ENCODE measurements at regions not wholly inside any gene's neighbourhood (a gene's known extent, or its start where the extent isn't known, plus 50 kb on each side); places are given as distances from the start of the nearest gene placed in this dataset.

DNA sequence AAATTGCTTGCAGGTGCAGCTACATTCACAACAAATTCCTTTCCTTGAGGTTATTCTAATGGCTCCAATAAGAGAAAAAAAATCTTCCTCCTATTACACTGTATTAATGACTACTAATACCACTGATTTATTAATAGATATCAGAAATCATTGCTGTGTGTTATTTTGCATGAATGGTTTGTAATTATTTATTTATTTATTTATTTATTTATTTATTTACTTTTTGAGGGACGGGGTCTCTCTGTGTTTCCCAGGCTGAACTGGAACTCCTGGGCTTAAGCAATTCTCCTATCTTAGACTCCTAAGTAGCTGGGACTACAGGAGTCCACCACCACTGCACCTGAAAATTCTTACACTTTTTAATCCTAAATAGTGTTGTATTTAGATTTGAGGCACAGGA is 390.4 kb downstream of the SI start:
- DNase-seq (no peak), ATAC-seq (ENCODE audit: low read depth in 2 of 2) (no peak)
- Histone ChIP-seq H3K27ac (ENCODE audit: insufficient read depth, low read length, poor library complexity, severe bottlenecking) (no peak overlapping the region), H3K36me3 (ENCODE audit: control insufficient read depth, insufficient read depth, low read length) (no peaks in the 10 kb centered on the region), H3K4me3 (ENCODE audit: low read depth, low read length) (no peak overlapping the region), H3K27me3 (ENCODE audit: control insufficient read depth, insufficient read depth, low read length) (no peaks in the 10 kb centered on the region), H3K9me3 (ENCODE audit: control insufficient read depth in 2 of 2, low read length in 2 of 2) (peaks cover 0 to 2% of the 10 kb centered on the region in 2 experiments), H3K4me1 (ENCODE audit: control insufficient read depth, insufficient read depth, low read length, poor library complexity, severe bottlenecking) (no peaks in the 10 kb centered on the region)
- no peak overlapping the region for H3K4me3 Mint-ChIP-seq
- H3K27me3 Mint-ChIP-seq: no peaks in the 10 kb centered on the region
- no peak overlapping the region for H3K27ac Mint-ChIP-seq
- no peaks in the 10 kb centered on the region for H3K36me3 Mint-ChIP-seq
- H3K4me1 Mint-ChIP-seq: no peaks in the 10 kb centered on the region
- H3K9me3 Mint-ChIP-seq: peaks cover 0 to 6% (median 3%) of the 10 kb centered on the region in 7 donors

DNA sequence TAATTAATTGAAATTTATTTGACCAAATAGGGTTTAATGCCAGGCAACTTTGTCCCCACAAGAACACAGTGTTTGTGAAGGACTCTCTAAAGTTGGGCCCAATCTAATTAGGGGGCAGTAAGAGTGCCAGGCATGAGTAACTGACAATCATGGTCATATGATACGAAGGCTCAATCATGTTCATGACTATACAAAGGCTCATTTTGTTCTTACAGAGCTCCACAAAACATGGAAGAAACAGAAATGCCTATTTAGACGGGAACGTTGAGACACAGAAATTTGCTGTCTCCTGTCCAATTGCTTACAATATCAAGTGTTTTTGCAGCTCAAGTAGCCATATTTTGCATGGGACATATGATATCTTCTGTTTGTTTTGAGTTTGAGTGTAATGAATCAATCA is 391.1 kb downstream of the SI start:
- ATAC-seq (ENCODE audit: low read depth in 2 of 2) (no peak), DNase-seq (no peak)
- Histone ChIP-seq H3K9me3 (ENCODE audit: control insufficient read depth in 2 of 2, low read length in 2 of 2) (no peaks in the 10 kb centered on the region), H3K27ac (ENCODE audit: insufficient read depth, low read length, poor library complexity, severe bottlenecking) (no peak overlapping the region), H3K36me3 (ENCODE audit: control insufficient read depth, insufficient read depth, low read length) (no peaks in the 10 kb centered on the region), H3K4me1 (ENCODE audit: control insufficient read depth, insufficient read depth, low read length, poor library complexity, severe bottlenecking) (no peaks in the 10 kb centered on the region), H3K27me3 (ENCODE audit: control insufficient read depth, insufficient read depth, low read length) (no peaks in the 10 kb centered on the region), H3K4me3 (ENCODE audit: low read depth, low read length) (no peak overlapping the region)
- H3K36me3 Mint-ChIP-seq: no peaks in the 10 kb centered on the region
- H3K27me3 Mint-ChIP-seq: no peaks in the 10 kb centered on the region
- no peak overlapping the region for H3K27ac Mint-ChIP-seq
- peaks cover 0 to 6% (median 4%) of the 10 kb centered on the region in 7 donors for H3K9me3 Mint-ChIP-seq
- no peaks in the 10 kb centered on the region for H3K4me1 Mint-ChIP-seq
- H3K4me3 Mint-ChIP-seq: no peak overlapping the region

DNA sequence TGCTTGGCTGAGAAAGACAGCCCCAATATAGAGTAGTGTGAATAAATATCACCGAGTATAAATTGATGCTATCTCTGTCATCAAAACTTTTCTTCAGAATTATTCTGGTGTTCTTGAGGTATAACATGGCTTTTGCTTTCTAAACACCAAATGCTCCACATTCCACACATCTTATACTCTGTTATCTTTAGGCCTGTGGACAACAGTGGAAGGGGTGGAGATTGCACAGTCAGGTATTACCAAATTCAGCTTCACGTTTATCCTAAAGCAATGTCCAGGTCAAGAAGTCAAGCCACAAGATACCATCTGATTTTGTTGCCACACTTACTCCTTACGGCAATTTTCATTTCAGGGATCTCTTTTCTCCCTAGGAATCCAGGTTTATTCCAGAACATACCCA is 394.8 kb downstream of the SI start:
- no peak overlapping the region for H3K4me3 ChIP-seq (ENCODE audit: low read depth, low read length)
- Mint-ChIP-seq H3K36me3 (no peaks in the 10 kb centered on the region), H3K4me3 (no peak overlapping the region), H3K9me3 (peaks cover 4 to 10% (median 6%) of the 10 kb centered on the region in 7 donors), H3K27me3 (no peaks in the 10 kb centered on the region), H3K27ac (no peak overlapping the region), H3K4me1 (no peaks in the 10 kb centered on the region)
- H3K27ac ChIP-seq (ENCODE audit: insufficient read depth, low read length, poor library complexity, severe bottlenecking): no peak overlapping the region
- ATAC-seq (ENCODE audit: low read depth in 2 of 2): no peak
- H3K4me1 ChIP-seq (ENCODE audit: control insufficient read depth, insufficient read depth, low read length, poor library complexity, severe bottlenecking): no peaks in the 10 kb centered on the region
- no peaks in the 10 kb centered on the region for H3K36me3 ChIP-seq (ENCODE audit: control insufficient read depth, insufficient read depth, low read length)
- H3K9me3 ChIP-seq (ENCODE audit: control insufficient read depth in 2 of 2, low read length in 2 of 2): no peaks in the 10 kb centered on the region
- no peaks in the 10 kb centered on the region for H3K27me3 ChIP-seq (ENCODE audit: control insufficient read depth, insufficient read depth, low read length)
- no peak for DNase-seq

DNA sequence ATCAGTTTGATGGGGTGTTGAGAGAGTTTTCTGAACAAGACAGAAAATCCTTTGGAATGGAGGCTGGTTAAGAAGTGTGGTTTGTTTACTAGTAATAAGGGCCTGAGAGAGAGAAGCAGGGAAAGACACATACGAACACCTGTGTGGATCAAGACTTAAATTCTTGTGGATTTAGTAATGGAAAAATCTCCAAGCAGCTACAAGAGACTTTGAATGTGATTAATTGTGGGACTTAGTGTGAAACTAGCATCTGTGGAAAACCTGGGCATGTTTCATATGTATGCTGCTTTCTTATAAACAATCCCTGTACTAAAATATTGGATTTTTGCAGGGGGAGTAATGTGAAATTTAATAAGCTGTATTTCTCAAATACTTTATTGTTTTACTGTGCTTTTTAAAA is 399.1 kb downstream of the SI start:
- Mint-ChIP-seq H3K4me1 (no peaks in the 10 kb centered on the region), H3K9me3 (peaks cover 0 to 6% (median 4%) of the 10 kb centered on the region in 7 donors), H3K27me3 (no peaks in the 10 kb centered on the region), H3K4me3 (no peak overlapping the region), H3K27ac (no peak overlapping the region), H3K36me3 (no peaks in the 10 kb centered on the region)
- Histone ChIP-seq H3K27ac (ENCODE audit: insufficient read depth, low read length, poor library complexity, severe bottlenecking) (no peak overlapping the region), H3K4me1 (ENCODE audit: control insufficient read depth, insufficient read depth, low read length, poor library complexity, severe bottlenecking) (no peaks in the 10 kb centered on the region), H3K9me3 (ENCODE audit: control insufficient read depth in 2 of 2, low read length in 2 of 2) (no peaks in the 10 kb centered on the region), H3K27me3 (ENCODE audit: control insufficient read depth, insufficient read depth, low read length) (no peaks in the 10 kb centered on the region), H3K36me3 (ENCODE audit: control insufficient read depth, insufficient read depth, low read length) (no peaks in the 10 kb centered on the region), H3K4me3 (ENCODE audit: low read depth, low read length) (no peak overlapping the region)
- ATAC-seq (ENCODE audit: low read depth in 2 of 2) (no peak), DNase-seq (no peak)

DNA sequence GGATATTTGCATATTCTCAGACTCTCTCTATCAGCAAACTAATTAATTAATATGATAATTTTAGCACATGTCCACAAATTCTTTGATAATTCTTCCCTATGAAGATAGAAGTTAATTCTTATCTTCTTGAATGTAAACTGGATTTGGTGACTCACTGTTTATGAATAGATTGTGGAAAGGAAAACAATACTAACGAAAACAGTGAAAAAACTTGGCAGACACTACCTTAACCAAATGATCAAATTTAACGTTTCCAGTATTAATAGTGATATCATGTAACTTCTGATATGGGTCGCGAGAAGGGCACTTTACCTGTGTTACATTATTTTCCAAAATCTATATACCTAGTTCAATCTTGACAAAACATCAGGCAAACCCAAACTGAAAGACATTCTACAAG is 401.0 kb downstream of the SI start:
- DNase-seq (no peak), ATAC-seq (ENCODE audit: low read depth in 2 of 2) (no peak)
- Histone ChIP-seq H3K4me1 (ENCODE audit: control insufficient read depth, insufficient read depth, low read length, poor library complexity, severe bottlenecking) (no peaks in the 10 kb centered on the region), H3K9me3 (ENCODE audit: control insufficient read depth in 2 of 2, low read length in 2 of 2) (no peaks in the 10 kb centered on the region), H3K36me3 (ENCODE audit: control insufficient read depth, insufficient read depth, low read length) (no peaks in the 10 kb centered on the region), H3K27me3 (ENCODE audit: control insufficient read depth, insufficient read depth, low read length) (no peaks in the 10 kb centered on the region), H3K27ac (ENCODE audit: insufficient read depth, low read length, poor library complexity, severe bottlenecking) (no peak overlapping the region), H3K4me3 (ENCODE audit: low read depth, low read length) (no peak overlapping the region)
- Mint-ChIP-seq H3K36me3 (no peaks in the 10 kb centered on the region), H3K4me3 (no peak overlapping the region), H3K4me1 (no peaks in the 10 kb centered on the region), H3K27me3 (no peaks in the 10 kb centered on the region), H3K27ac (no peak overlapping the region), H3K9me3 (peaks cover 4 to 13% (median 8%) of the 10 kb centered on the region in 7 donors)

DNA sequence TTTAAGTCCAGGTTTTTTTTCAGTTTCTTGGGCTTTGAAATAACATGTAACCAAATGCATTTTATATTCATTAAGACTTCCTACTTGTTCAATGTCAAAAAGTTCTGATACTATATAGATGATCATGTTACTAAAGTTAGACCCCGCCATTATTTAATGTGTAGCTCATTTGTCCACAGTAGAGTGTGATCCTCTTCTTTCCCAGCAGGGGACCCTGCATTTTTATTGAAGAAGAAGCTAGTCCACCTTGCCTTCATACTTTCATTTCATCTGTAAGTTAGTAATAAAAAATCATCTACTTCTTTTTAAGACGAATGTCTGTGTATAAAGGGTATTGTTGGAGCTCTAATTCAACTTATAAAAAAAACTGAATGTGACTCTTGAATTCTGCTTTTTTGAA is 404.6 kb downstream of the SI start:
- Histone ChIP-seq H3K9me3 (ENCODE audit: control insufficient read depth in 2 of 2, low read length in 2 of 2) (no peaks in the 10 kb centered on the region), H3K27ac (ENCODE audit: insufficient read depth, low read length, poor library complexity, severe bottlenecking) (no peak overlapping the region), H3K36me3 (ENCODE audit: control insufficient read depth, insufficient read depth, low read length) (no peaks in the 10 kb centered on the region), H3K4me3 (ENCODE audit: low read depth, low read length) (no peak overlapping the region), H3K27me3 (ENCODE audit: control insufficient read depth, insufficient read depth, low read length) (no peaks in the 10 kb centered on the region), H3K4me1 (ENCODE audit: control insufficient read depth, insufficient read depth, low read length, poor library complexity, severe bottlenecking) (no peaks in the 10 kb centered on the region)
- H3K27me3 Mint-ChIP-seq: no peaks in the 10 kb centered on the region
- no peak overlapping the region for H3K4me3 Mint-ChIP-seq
- H3K9me3 Mint-ChIP-seq: peaks cover 0 to 31% (median 7%) of the 10 kb centered on the region in 7 donors
- no peaks in the 10 kb centered on the region for H3K36me3 Mint-ChIP-seq
- ATAC-seq (ENCODE audit: low read depth in 2 of 2): no peak
- H3K27ac Mint-ChIP-seq: no peak overlapping the region
- no peaks in the 10 kb centered on the region for H3K4me1 Mint-ChIP-seq
- no peak for DNase-seq

DNA sequence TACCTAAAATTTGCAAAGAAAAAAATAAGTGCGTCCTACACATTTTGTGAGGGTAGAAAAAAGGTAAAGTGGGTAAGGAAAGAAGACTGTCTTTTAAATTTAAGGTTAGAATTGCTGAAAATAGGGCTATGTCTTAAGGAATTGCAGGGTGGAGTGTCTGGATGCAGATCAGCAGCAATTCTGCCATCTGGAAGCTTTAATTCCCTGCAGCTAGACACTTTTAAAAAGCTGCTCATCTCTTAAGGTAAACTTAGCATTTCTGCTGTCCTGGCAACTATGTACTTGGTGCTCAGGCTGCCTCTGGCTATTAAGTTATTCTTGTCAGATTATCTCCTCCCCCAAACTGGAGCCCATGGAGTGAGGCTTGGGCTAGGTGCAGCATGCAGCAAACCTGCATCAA is 420.2 kb downstream of the SI start:
- H3K36me3 Mint-ChIP-seq: no peaks in the 10 kb centered on the region
- ATAC-seq (ENCODE audit: low read depth in 2 of 2): no peak
- no peaks in the 10 kb centered on the region for H3K4me1 ChIP-seq (ENCODE audit: control insufficient read depth, insufficient read depth, low read length, poor library complexity, severe bottlenecking)
- no peaks in the 10 kb centered on the region for H3K36me3 ChIP-seq (ENCODE audit: control insufficient read depth, insufficient read depth, low read length)
- no peaks in the 10 kb centered on the region for H3K4me1 Mint-ChIP-seq
- H3K9me3 Mint-ChIP-seq: peaks cover 0 to 4% (median 1%) of the 10 kb centered on the region in 7 donors
- H3K4me3 Mint-ChIP-seq: no peak overlapping the region
- DNase-seq: no peak
- H3K9me3 ChIP-seq (ENCODE audit: control insufficient read depth in 2 of 2, low read length in 2 of 2): peaks cover 0 to 6% of the 10 kb centered on the region in 2 experiments
- H3K27me3 Mint-ChIP-seq: no peaks in the 10 kb centered on the region
- H3K27me3 ChIP-seq (ENCODE audit: control insufficient read depth, insufficient read depth, low read length): no peaks in the 10 kb centered on the region
- H3K4me3 ChIP-seq (ENCODE audit: low read depth, low read length): no peak overlapping the region
- no peak overlapping the region for H3K27ac ChIP-seq (ENCODE audit: insufficient read depth, low read length, poor library complexity, severe bottlenecking)
- H3K27ac Mint-ChIP-seq: no peak overlapping the region

DNA sequence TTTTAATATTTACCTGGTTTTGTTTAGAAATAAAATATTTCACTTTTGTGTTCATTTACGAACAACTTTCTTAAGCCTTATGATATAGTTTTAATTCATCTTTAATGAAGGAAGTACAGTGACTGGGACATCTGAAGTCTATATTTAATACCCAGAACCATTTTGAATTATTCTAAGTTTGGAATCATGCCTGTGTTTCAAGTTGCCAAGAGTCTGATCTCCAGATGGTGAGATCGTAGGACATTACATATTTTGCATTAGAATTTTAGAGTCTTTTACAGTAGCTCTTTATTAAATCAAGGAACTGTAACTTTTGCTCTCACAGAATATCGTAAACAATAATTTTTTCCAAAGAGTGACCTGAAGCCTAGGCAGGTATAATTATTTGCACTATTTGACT is 420.7 kb downstream of the SI start:
- H3K27ac Mint-ChIP-seq: no peak overlapping the region
- H3K36me3 Mint-ChIP-seq: no peaks in the 10 kb centered on the region
- H3K27me3 ChIP-seq (ENCODE audit: control insufficient read depth, insufficient read depth, low read length): no peaks in the 10 kb centered on the region
- H3K9me3 Mint-ChIP-seq: peaks cover 0 to 4% (median 1%) of the 10 kb centered on the region in 7 donors
- H3K27ac ChIP-seq (ENCODE audit: insufficient read depth, low read length, poor library complexity, severe bottlenecking): no peak overlapping the region
- no peak overlapping the region for H3K4me3 Mint-ChIP-seq
- DNase-seq (no peak), ATAC-seq (ENCODE audit: low read depth in 2 of 2) (no peak)
- no peaks in the 10 kb centered on the region for H3K36me3 ChIP-seq (ENCODE audit: control insufficient read depth, insufficient read depth, low read length)
- H3K9me3 ChIP-seq (ENCODE audit: control insufficient read depth in 2 of 2, low read length in 2 of 2): peaks cover 0 to 6% of the 10 kb centered on the region in 2 experiments
- H3K4me1 ChIP-seq (ENCODE audit: control insufficient read depth, insufficient read depth, low read length, poor library complexity, severe bottlenecking): no peaks in the 10 kb centered on the region
- H3K4me3 ChIP-seq (ENCODE audit: low read depth, low read length): no peak overlapping the region
- H3K4me1 Mint-ChIP-seq: no peaks in the 10 kb centered on the region
- no peaks in the 10 kb centered on the region for H3K27me3 Mint-ChIP-seq

Measured in CD4-positive, CD25-positive, alpha-beta regulatory T cell (primary cell).